H1 (cell line): ENCODE measurements at regions not wholly inside any gene's neighbourhood (a gene's known extent, or its start where the extent isn't known, plus 50 kb on each side); places are given as distances from the start of the nearest gene placed in this dataset.

Experiments
- CTCF ChIA-PET: fragments of 300-600 bp; sonication (Branson Sonifier 250); formaldehyde crosslinking; loops from one replicate; lab custom pipeline; 2021; ENCODE audit not compliant: partially characterized antibody; lab: Charles Lee
- POLR2A ChIA-PET: fragments of 300-600 bp; sonication (Branson Sonifier 250); formaldehyde crosslinking; loops from one replicate; lab custom pipeline; 2021; ENCODE audit warnings: inconsistent platforms; ENCODE audit not compliant: partially characterized antibody; lab: Charles Lee
- DNase-seq, 2 experiments: peaks; one replicate each; pipeline versions ENCODE4 v3.0.0 to v3.0.0-alpha.2; 2010 to 2022; ENCODE audit warnings: low spot score in 2 of 2, low read depth in 1 of 2, mixed read lengths in 1 of 2
- FAIRE-seq: peaks from 2 replicates; lab custom pipeline; 2011; peaks lifted over from hg19 to GRCh38; lab: Jason Lieb, UNC
- H2AFZ ChIP-seq: 2 replicates; pipeline ENCODE4 v1.8.1; 2012; ENCODE audit warnings: low read length, inconsistent platforms
- H2AK5ac ChIP-seq: 2 replicates; pipeline ENCODE4 v1.6.1; 2013; ENCODE audit warnings: low read depth, low read length
- H2BK120ac ChIP-seq: replicated peaks from 2 replicates; pipeline ENCODE3; 2013; ENCODE audit warnings: low read depth, low read length, inconsistent platforms
- H2BK12ac ChIP-seq: 2 replicates; pipeline ENCODE4 v1.6.1; 2013; ENCODE audit warnings: low read depth, low read length
- H2BK15ac ChIP-seq: 2 replicates; pipeline ENCODE4 v1.6.1; 2013; ENCODE audit warnings: low read length
- H2BK20ac ChIP-seq: 2 replicates; pipeline ENCODE4 v1.6.1; 2013; ENCODE audit warnings: low read length
- H2BK5ac ChIP-seq: 2 replicates; pipeline ENCODE4 v1.6.1; 2013; ENCODE audit warnings: low read depth, low read length
- H3K14ac ChIP-seq: 2 replicates; pipeline ENCODE4 v1.6.1; 2013; ENCODE audit warnings: inconsistent platforms; ENCODE audit not compliant: insufficient read length
- H3K18ac ChIP-seq: 2 replicates; pipeline ENCODE4 v1.6.1; 2013; ENCODE audit warnings: low read length; ENCODE audit errors: extremely low read depth
- H3K23ac ChIP-seq: 2 replicates; pipeline ENCODE4 v1.6.1; 2013; ENCODE audit warnings: inconsistent platforms; ENCODE audit not compliant: insufficient read length
- H3K23me2 ChIP-seq: 2 replicates; pipeline ENCODE4 v1.6.1; 2013; ENCODE audit warnings: low read depth, low read length
- H3K27ac ChIP-seq: 2 replicates; pipeline ENCODE4 v1.6.1; 2011; ENCODE audit warnings: low read depth, low read length, inconsistent platforms
- H3K27me3 ChIP-seq, 4 experiments: replicated peaks in 1 of 4; 1 replicate in 1 of 4; 2 replicates in 3 of 4; pipeline versions ENCODE4 v1.6.1 to v1.8.1; 2011 to 2013; ENCODE audit warnings: low read length in 3 of 4, mild to moderate bottlenecking in 3 of 4, inconsistent platforms in 2 of 4, mixed read lengths in 2 of 4, moderate library complexity in 1 of 4; ENCODE audit not compliant: control insufficient read depth in 3 of 4, insufficient read depth in 3 of 4; ENCODE audit errors: extremely low read depth in 1 of 4
- H3K36me3 ChIP-seq, 4 experiments: 2 replicates each; pipeline versions ENCODE4 v1.6.1 to v1.8.1; 2011 to 2013; ENCODE audit warnings: mild to moderate bottlenecking in 4 of 4, low read length in 3 of 4, moderate library complexity in 2 of 4, control low read depth in 1 of 4, inconsistent platforms in 1 of 4; ENCODE audit not compliant: insufficient read depth in 4 of 4, control insufficient read depth in 2 of 4
- H3K4ac ChIP-seq: replicated peaks from 2 replicates; pipeline ENCODE3; 2013; ENCODE audit warnings: low read length, low read depth, mixed read lengths, inconsistent platforms; ENCODE audit not compliant: insufficient read length
- H3K4me1 ChIP-seq, 4 experiments: replicated peaks in 1 of 4; 1 replicate in 1 of 4; 2 replicates in 3 of 4; pipeline versions ENCODE4 v1.6.1 to v1.8.1; 2011 to 2013; ENCODE audit warnings: low read length in 3 of 4, inconsistent platforms in 2 of 4, mixed read lengths in 1 of 4; ENCODE audit not compliant: insufficient read depth in 4 of 4, control insufficient read depth in 3 of 4
- H3K4me2 ChIP-seq, 2 experiments: 2 replicates each; pipeline versions ENCODE4 v1.6.1 to v1.8.1; 2011 to 2013; ENCODE audit warnings: low read depth in 2 of 2, low read length in 2 of 2, control low read depth in 1 of 2, inconsistent platforms in 1 of 2, mild to moderate bottlenecking in 1 of 2; ENCODE audit not compliant: insufficient read depth in 1 of 2
- H3K4me3 ChIP-seq, 4 experiments: fragments of 200-600, 300-600 bp in 1 of 4; sonication (generic), shearing (Covaris generic), sonication (Bioruptor Twin) in 1 of 4; 2 replicates each; pipeline versions ENCODE4 v1.5.1 to v1.8.1; 2011 to 2016; ENCODE audit warnings: low read length in 4 of 4, low read depth in 3 of 4, control low read depth in 2 of 4, inconsistent platforms in 2 of 4, mild to moderate bottlenecking in 2 of 4, mixed read lengths in 1 of 4, moderate library complexity in 1 of 4; ENCODE audit not compliant: insufficient read depth in 2 of 4; ENCODE audit errors: extremely low read depth in 1 of 4
- H3K56ac ChIP-seq: replicated peaks from 2 replicates; pipeline ENCODE3; 2013; ENCODE audit warnings: low read depth, mild to moderate bottlenecking, mixed read lengths, low read length, inconsistent platforms; ENCODE audit not compliant: insufficient read length
- H3K79me1 ChIP-seq: 2 replicates; pipeline ENCODE4 v1.6.1; 2013; ENCODE audit warnings: low read depth, low read length, control low read depth
- H3K79me2 ChIP-seq, 2 experiments: 2 replicates each; pipeline versions ENCODE4 v1.6.1 to v1.8.1; 2012 to 2013; ENCODE audit warnings: low read length in 2 of 2, mild to moderate bottlenecking in 2 of 2, inconsistent platforms in 1 of 2; ENCODE audit not compliant: insufficient read depth in 2 of 2, control insufficient read depth in 1 of 2
- H3K9ac ChIP-seq, 4 experiments: replicated peaks in 1 of 4; 1 replicate in 1 of 4; 2 replicates in 3 of 4; pipeline versions ENCODE4 v1.6.1 to v1.8.1; 2011 to 2013; ENCODE audit warnings: low read depth in 3 of 4, low read length in 3 of 4, control low read depth in 2 of 4, mild to moderate bottlenecking in 2 of 4, moderate library complexity in 2 of 4, inconsistent platforms in 1 of 4; ENCODE audit errors: extremely low read depth in 1 of 4
- H3K9me3 ChIP-seq, 2 experiments: 2 replicates each; pipeline versions ENCODE4 v1.6.1 to v1.8.1; 2012 to 2013; ENCODE audit warnings: mild to moderate bottlenecking in 2 of 2, moderate library complexity in 2 of 2, control low read depth in 1 of 2, inconsistent platforms in 1 of 2, low read depth in 1 of 2, low read length in 1 of 2, mixed read lengths in 1 of 2; ENCODE audit not compliant: insufficient read depth in 2 of 2
- H4K20me1 ChIP-seq, 2 experiments: replicated peaks in 1 of 2; 2 replicates each; pipeline versions ENCODE3 to v1.8.1; 2011 to 2013; ENCODE audit warnings: inconsistent platforms in 2 of 2, low read length in 2 of 2, mild to moderate bottlenecking in 1 of 2; ENCODE audit not compliant: insufficient read depth in 2 of 2, control insufficient read depth in 1 of 2
- H4K5ac ChIP-seq: 2 replicates; pipeline ENCODE4 v1.6.1; 2013; ENCODE audit warnings: low read length, low read depth, mixed read lengths, inconsistent platforms; ENCODE audit not compliant: insufficient read length
- H4K8ac ChIP-seq: 2 replicates; pipeline ENCODE4 v1.8.0; 2013; ENCODE audit warnings: mild to moderate bottlenecking, moderate library complexity, low read length, inconsistent platforms; ENCODE audit not compliant: insufficient read depth; ENCODE audit errors: extremely low read depth
- H4K91ac ChIP-seq: replicated peaks from 2 replicates; pipeline ENCODE3; 2013; ENCODE audit warnings: low read length, mixed read lengths, inconsistent platforms; ENCODE audit not compliant: insufficient read length
- E2F6 ChIP-seq: IDR thresholded peaks from 2 replicates; pipeline ENCODE4 v1.6.1; 2012; ENCODE audit warnings: inconsistent platforms
- EGR1 ChIP-seq: IDR thresholded peaks from 2 replicates; pipeline ENCODE4 v1.6.1; 2011; ENCODE audit warnings: low read depth, low read length, borderline replicate concordance
- EP300 ChIP-seq, 2 experiments: IDR thresholded peaks; 1 replicate in 1 of 2; 2 replicates in 1 of 2; pipeline ENCODE4 v1.6.1; 2011 to 2012; ENCODE audit warnings: low read depth in 2 of 2, low read length in 2 of 2, mild to moderate bottlenecking in 2 of 2, borderline replicate concordance in 1 of 2, inconsistent platforms in 1 of 2, moderate library complexity in 1 of 2
- GABPA ChIP-seq: IDR thresholded peaks from 2 replicates; pipeline ENCODE4 v1.6.1; 2011; ENCODE audit warnings: mild to moderate bottlenecking, low read length, moderate library complexity, borderline replicate concordance; ENCODE audit not compliant: insufficient read depth
- KDM4A ChIP-seq: IDR thresholded peaks from one replicate; pipeline ENCODE4 v1.7.1; 2012; ENCODE audit warnings: low read depth, mild to moderate bottlenecking, moderate library complexity, low read length, inconsistent platforms; ENCODE audit not compliant: severe bottlenecking
- KDM5A ChIP-seq: fragments of 200-600 bp; IDR thresholded peaks from 2 replicates; pipeline ENCODE4 v1.7.1; 2012; ENCODE audit warnings: mild to moderate bottlenecking, low read length, inconsistent platforms, mixed read lengths
- NANOG ChIP-seq: IDR thresholded peaks from 2 replicates; pipeline ENCODE4 v1.6.1; 2011; ENCODE audit warnings: low read length, low read depth, mild to moderate bottlenecking, inconsistent platforms; ENCODE audit not compliant: insufficient read depth, poor library complexity, severe bottlenecking
- RAD21 ChIP-seq, 2 experiments: IDR thresholded peaks in 1 of 2; conservative IDR thresholded peaks in 1 of 2; 2 replicates each; pipeline ENCODE4 v1.6.1; 2011; ENCODE audit warnings: low read depth in 2 of 2, low read length in 2 of 2, improper control_type of control experiment in 1 of 2, inconsistent platforms in 1 of 2, mild to moderate bottlenecking in 1 of 2, moderate library complexity in 1 of 2
- RBBP5 ChIP-seq: IDR thresholded peaks from 2 replicates; pipeline ENCODE4 v1.7.1; 2012; ENCODE audit warnings: low read depth, mild to moderate bottlenecking, inconsistent platforms, low read length, moderate library complexity, borderline replicate concordance
- SP1 ChIP-seq: IDR thresholded peaks from 2 replicates; pipeline ENCODE4 v1.6.1; 2011; ENCODE audit warnings: low read depth, low read length
- SP2 ChIP-seq: IDR thresholded peaks from 2 replicates; pipeline ENCODE4 v1.6.1; 2012; ENCODE audit warnings: mild to moderate bottlenecking, low read length, inconsistent platforms
- TAF1 ChIP-seq: IDR thresholded peaks from 2 replicates; pipeline ENCODE4 v1.6.1; 2011; ENCODE audit warnings: mild to moderate bottlenecking, low read depth, low read length
- TBP ChIP-seq: IDR thresholded peaks from 2 replicates; pipeline ENCODE4 v1.6.1; 2011; ENCODE audit warnings: low read depth, low read length, improper control_type of control experiment
- WGBS, 2 experiments: shearing (Covaris generic) in 1 of 2; methylation state at CpG; one replicate each; pipeline versions ENCODE4 v1.1.6 to v1.1.7; 2013 to 2015; ENCODE audit warnings: low lambda C conversion rate in 2 of 2, mixed read lengths in 2 of 2, inconsistent platforms in 1 of 2, low coverage in 1 of 2, missing lambda C conversion rate in 1 of 2; ENCODE audit not compliant: insufficient replicate concordance in 2 of 2, insufficient coverage in 1 of 2, insufficient read length in 1 of 2; ENCODE audit errors: extremely low coverage in 1 of 2, missing lambda C conversion rate in 1 of 2; 5-methylcytosine and 5-hydroxymethylcytosine counted together

DNA sequence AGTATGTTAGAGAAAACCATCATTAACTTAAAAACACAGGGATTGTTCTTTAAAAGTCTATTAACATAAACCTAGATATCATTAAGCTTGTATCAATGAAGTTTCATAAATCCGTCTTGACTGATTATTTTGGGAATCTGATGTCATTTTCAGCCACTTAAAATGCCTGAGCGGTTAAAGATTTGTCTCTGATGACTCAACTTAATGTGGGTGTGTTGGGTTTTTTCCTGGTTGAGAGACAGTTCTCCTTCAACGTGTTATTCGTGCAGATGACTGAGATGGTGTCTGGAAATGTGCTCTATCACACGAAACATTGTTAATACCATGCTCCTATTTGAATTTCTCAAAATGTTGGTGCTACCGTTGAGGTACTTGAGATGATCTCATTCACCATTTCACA lies 227.3 kb upstream of the TENM3 start:
- Histone ChIP-seq H4K20me1 (no peaks in the 10 kb centered on the region), H4K91ac (no peak overlapping the region), H3K18ac (no peak overlapping the region), H2BK20ac (no peak overlapping the region), H2AK5ac (no peak overlapping the region), H3K4ac (no peak overlapping the region), H2AFZ (no peak overlapping the region), H3K4me2 (no peak overlapping the region), H3K36me3 (no peaks in the 10 kb centered on the region), H2BK5ac (no peak overlapping the region), H3K27me3 (no peaks in the 10 kb centered on the region), H3K79me2 (no peaks in the 10 kb centered on the region), H3K9me3 (no peaks in the 10 kb centered on the region), H3K79me1 (no peaks in the 10 kb centered on the region), H2BK15ac (no peak overlapping the region), H2BK120ac (no peak overlapping the region), H4K8ac (no peak overlapping the region), H3K9ac (no peak overlapping the region), H3K27ac (no peak overlapping the region), H2BK12ac (no peak overlapping the region; the same call in 1 of the 2 replicates), H3K23ac (no peak overlapping the region), H4K5ac (no peak overlapping the region), H3K4me3 (no peak overlapping the region), H3K23me2 (no peaks in the 10 kb centered on the region), H3K56ac (no peak overlapping the region), H3K14ac (no peak overlapping the region), H3K4me1 (no peaks in the 10 kb centered on the region; a peak in 1 of 7 replicates)
- WGBS, 2 experiments, result 93% methylated on average over 6 of the region's 6 CpGs; no CpG with 5 or more reads in 1 of the 2 experiments
- DNase-seq, result no peak
- ChIA-PET POLR2A (no interaction called here), CTCF (no interaction called here)
- TF ChIP-seq EP300 (IDR thresholded peaks at IDR 0.05; ENCODE audit: borderline replicate concordance in 1 of 2, low read depth in 2 of 2, low read length in 2 of 2) (no peak), KDM5A (no peak), TAF1 (no peak), RBBP5 (no peak), GABPA (no peak), TBP (no peak), E2F6 (no peak), SP1 (no peak), RAD21 (IDR thresholded peaks at IDR 0.05 in 1 of 2, conservative IDR thresholded peaks at IDR 0.05 in 1 of 2; ENCODE audit: low read depth in 2 of 2, low read length in 2 of 2) (no peak), KDM4A (no peak), EGR1 (no peak), SP2 (no peak), NANOG (no peak)
- FAIRE-seq, result no peak
